ENCODE measurements at regions not wholly inside any gene's neighbourhood (a gene's known extent, or its start where the extent isn't known, plus 50 kb on each side); places are given as distances from the start of the nearest gene placed in this dataset.

DNA sequence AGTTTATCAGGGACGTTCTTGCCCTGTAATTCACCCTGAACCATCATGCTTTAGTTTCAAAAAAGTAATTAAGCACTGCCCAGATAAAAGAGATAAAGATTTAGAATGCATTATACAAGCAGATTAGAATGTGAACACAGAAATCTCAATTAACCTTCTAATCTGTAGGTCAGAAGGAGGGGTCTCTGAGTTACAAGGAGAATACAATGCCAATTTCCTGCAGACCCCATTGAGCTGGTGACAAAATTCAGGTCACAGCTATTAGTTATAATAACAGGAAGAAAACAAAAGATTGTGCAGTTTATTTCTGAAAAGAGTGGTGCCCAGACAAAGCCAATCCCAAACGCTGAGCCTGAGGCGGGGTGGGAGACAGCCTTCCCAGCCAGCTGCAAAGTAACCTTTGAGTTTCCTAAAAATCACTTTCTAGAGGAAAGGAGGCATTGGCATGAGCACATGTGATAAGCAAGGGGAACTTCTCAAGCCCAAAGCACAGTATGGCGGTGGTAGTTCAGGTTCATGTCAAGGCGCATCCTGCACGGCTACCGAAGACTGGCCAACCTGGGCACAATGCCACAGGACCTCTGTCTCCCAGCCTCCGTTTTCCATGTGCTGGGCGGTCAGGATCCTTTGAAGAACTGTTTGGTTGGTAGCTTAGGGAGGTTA, 192.5 kb downstream of the TTLL2 start:
- FAIRE-seq: no peak
- TF ChIP-seq TAF1 (IDR thresholded peaks at IDR 0.05; ENCODE audit: low read depth, low read length) (no peak), PAX5 (IDR thresholded peaks at IDR 0.05; ENCODE audit: insufficient read depth, low read length, severe bottlenecking) (no peak), POU2F2 (IDR thresholded peaks at IDR 0.05; ENCODE audit: low read depth, low read length) (no peak), SPI1 (IDR thresholded peaks at IDR 0.05; ENCODE audit: low read depth, low read length) (no peak), POLR2AphosphoS5 (IDR thresholded peaks at IDR 0.05; ENCODE audit: low read depth, low read length) (no peak), POLR2A (IDR thresholded peaks at IDR 0.05; ENCODE audit: low read depth, low read length) (no peak)
- no peak for DNase-seq (ENCODE audit: insufficient read length, low spot score)

DNA sequence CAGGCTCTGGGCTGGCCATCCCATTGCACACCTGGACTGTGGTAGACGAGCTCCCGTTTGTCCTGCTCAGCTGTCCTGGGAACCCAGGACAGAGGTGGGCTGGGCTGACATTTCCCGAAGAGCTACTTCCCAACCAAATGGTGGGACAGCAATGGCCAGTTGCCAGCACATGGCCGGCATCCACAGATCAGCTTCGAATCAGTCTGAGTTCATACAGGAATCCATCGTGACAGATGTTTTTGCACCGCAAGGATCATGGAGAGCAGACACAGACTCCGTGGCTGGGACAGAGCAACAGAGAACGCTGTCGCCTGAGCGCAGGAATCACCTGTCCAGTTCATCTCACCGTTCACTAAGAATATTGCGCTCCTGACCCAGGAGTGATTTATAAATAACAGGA, 198.5 kb downstream of the TTLL2 start:
- no peak for TF ChIP-seq POLR2A (IDR thresholded peaks at IDR 0.05; ENCODE audit: low read depth, low read length)
- no peak for TF ChIP-seq PAX5 (IDR thresholded peaks at IDR 0.05; ENCODE audit: insufficient read depth, low read length, severe bottlenecking)
- no peak for TF ChIP-seq TAF1 (IDR thresholded peaks at IDR 0.05; ENCODE audit: low read depth, low read length)
- no peak for TF ChIP-seq POLR2AphosphoS5 (IDR thresholded peaks at IDR 0.05; ENCODE audit: low read depth, low read length)
- no peak for TF ChIP-seq SPI1 (IDR thresholded peaks at IDR 0.05; ENCODE audit: low read depth, low read length)
- TF ChIP-seq POU2F2 (IDR thresholded peaks at IDR 0.05; ENCODE audit: low read depth, low read length): no peak
- no peak for DNase-seq (ENCODE audit: insufficient read length, low spot score)
- no peak for FAIRE-seq

DNA sequence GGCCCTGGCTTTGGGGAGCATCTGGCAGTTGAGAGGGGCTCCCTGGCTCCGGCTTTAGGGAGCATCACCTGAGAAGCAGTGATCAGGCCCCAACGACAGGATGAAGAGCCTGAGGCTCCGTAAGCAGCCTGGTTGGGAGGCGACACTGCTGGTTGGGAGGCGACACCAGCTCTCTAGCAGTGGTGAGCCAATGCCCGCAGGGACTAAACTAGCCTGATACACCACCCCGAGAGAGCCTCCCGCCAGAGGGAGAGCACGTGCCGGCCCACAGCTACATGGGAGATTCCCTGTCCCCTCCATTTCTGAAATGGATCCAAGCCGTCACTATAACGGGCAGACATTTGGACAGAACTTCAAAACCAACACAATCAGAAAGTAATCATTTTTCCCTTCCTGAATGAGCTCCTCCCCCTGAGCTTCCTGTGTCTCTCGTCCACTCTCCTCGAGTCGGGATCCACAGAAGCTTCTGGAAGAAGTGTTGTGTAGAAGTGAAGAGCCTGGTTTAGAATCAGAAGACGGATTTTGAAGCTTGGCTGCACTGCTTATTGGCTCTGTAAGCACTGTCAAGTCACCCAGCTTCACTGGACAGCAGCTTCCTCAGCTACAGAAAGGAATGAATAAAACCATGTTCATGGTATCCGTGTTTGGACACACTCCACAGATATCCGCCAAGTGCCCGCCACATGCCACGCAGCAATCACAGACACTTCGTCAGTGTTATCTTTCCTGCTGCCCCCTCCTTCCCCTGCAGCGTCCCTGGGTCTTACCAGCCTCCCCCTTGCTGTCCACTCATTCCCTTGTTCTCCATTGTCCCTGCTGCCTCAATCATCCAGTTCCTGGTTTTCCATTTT, 199.6 kb downstream of the TTLL2 start:
- FAIRE-seq: no peak
- no peak for DNase-seq (ENCODE audit: insufficient read length, low spot score)
- TF ChIP-seq POLR2A (IDR thresholded peaks at IDR 0.05; ENCODE audit: low read depth, low read length): no peak
- TF ChIP-seq TAF1 (IDR thresholded peaks at IDR 0.05; ENCODE audit: low read depth, low read length): no peak
- no peak for TF ChIP-seq POU2F2 (IDR thresholded peaks at IDR 0.05; ENCODE audit: low read depth, low read length)
- no peak for TF ChIP-seq SPI1 (IDR thresholded peaks at IDR 0.05; ENCODE audit: low read depth, low read length)
- no peak for TF ChIP-seq PAX5 (IDR thresholded peaks at IDR 0.05; ENCODE audit: insufficient read depth, low read length, severe bottlenecking)
- TF ChIP-seq POLR2AphosphoS5 (IDR thresholded peaks at IDR 0.05; ENCODE audit: low read depth, low read length): no peak

- FAIRE-seq: no peak
- TF ChIP-seq SPI1 (IDR thresholded peaks at IDR 0.05; ENCODE audit: low read depth, low read length) (no peak), TAF1 (IDR thresholded peaks at IDR 0.05; ENCODE audit: low read depth, low read length) (no peak), POLR2A (IDR thresholded peaks at IDR 0.05; ENCODE audit: low read depth, low read length) (no peak), POLR2AphosphoS5 (IDR thresholded peaks at IDR 0.05; ENCODE audit: low read depth, low read length) (no peak), POU2F2 (IDR thresholded peaks at IDR 0.05; ENCODE audit: low read depth, low read length) (no peak), PAX5 (IDR thresholded peaks at IDR 0.05; ENCODE audit: insufficient read depth, low read length, severe bottlenecking) (no peak)
- DNase-seq (ENCODE audit: insufficient read length, low spot score): no peak
These were observed 200.9 kb downstream of the TTLL2 start for GRCh38 chr6:167525774-167526173.

DNA sequence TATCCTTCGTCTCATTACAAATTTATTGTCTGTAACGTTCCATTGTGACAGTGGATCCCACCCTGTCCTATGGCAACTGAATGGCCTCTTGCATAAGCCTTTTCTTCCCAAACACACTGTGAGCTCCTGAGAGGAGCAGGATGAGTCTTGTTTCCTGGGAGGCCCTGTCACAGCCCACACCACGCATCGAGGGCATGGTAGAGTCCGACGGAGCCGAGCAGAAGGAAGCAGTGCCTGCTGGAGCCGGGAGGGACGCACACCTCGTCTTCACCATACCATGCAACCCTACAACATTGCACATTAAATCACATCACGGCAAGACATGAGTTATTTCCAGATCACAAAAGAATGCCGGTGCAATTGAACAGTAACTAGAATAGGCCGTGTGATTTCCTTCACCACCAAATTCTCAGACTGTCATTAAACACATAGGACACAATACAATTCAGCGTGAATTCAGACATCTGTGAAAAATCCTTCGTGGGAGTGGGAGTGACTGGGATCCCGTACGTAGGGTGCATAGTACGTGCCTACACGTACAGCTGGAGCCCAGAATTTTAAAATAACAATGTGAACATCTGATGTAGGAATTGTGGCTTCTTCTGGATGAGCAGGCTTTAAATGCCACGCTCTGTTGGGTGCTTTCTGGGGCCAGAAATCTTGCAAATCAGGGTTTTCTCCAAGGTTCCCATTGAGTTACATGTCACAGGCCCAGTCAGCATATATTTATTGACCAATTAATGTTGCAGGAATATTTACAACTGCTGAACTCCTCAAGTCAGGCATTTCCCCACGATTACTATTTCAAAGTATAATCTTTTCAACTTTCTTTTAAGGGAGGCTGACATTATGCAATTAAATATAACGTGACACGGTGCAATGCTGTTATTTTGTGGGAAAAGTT, 201.8 kb downstream of the TTLL2 start:
- DNase-seq (ENCODE audit: insufficient read length, low spot score): no peak
- TF ChIP-seq PAX5 (IDR thresholded peaks at IDR 0.05; ENCODE audit: insufficient read depth, low read length, severe bottlenecking): no peak
- no peak for TF ChIP-seq POU2F2 (IDR thresholded peaks at IDR 0.05; ENCODE audit: low read depth, low read length)
- no peak for TF ChIP-seq TAF1 (IDR thresholded peaks at IDR 0.05; ENCODE audit: low read depth, low read length)
- no peak for TF ChIP-seq POLR2A (IDR thresholded peaks at IDR 0.05; ENCODE audit: low read depth, low read length)
- no peak for TF ChIP-seq SPI1 (IDR thresholded peaks at IDR 0.05; ENCODE audit: low read depth, low read length)
- no peak for TF ChIP-seq POLR2AphosphoS5 (IDR thresholded peaks at IDR 0.05; ENCODE audit: low read depth, low read length)

GRCh38 chr6:167528239-167528638, 203.4 kb downstream of the TTLL2 start:
- TF ChIP-seq SPI1 (IDR thresholded peaks at IDR 0.05; ENCODE audit: low read depth, low read length) (no peak), POU2F2 (IDR thresholded peaks at IDR 0.05; ENCODE audit: low read depth, low read length) (no peak), PAX5 (IDR thresholded peaks at IDR 0.05; ENCODE audit: insufficient read depth, low read length, severe bottlenecking) (no peak), POLR2AphosphoS5 (IDR thresholded peaks at IDR 0.05; ENCODE audit: low read depth, low read length) (no peak), TAF1 (IDR thresholded peaks at IDR 0.05; ENCODE audit: low read depth, low read length) (no peak), POLR2A (IDR thresholded peaks at IDR 0.05; ENCODE audit: low read depth, low read length) (no peak)
- DNase-seq (ENCODE audit: insufficient read length, low spot score) (no peak), FAIRE-seq (no peak)

More for the DNA sequence above, 201.8 kb downstream of the TTLL2 start:
- no peak for FAIRE-seq

GRCh38 chr6:167528976-167529375, 204.1 kb downstream of the TTLL2 start:
- TF ChIP-seq TAF1 (IDR thresholded peaks at IDR 0.05; ENCODE audit: low read depth, low read length) (no peak), POLR2AphosphoS5 (IDR thresholded peaks at IDR 0.05; ENCODE audit: low read depth, low read length) (no peak), PAX5 (IDR thresholded peaks at IDR 0.05; ENCODE audit: insufficient read depth, low read length, severe bottlenecking) (no peak), POLR2A (IDR thresholded peaks at IDR 0.05; ENCODE audit: low read depth, low read length) (no peak), SPI1 (IDR thresholded peaks at IDR 0.05; ENCODE audit: low read depth, low read length) (no peak), POU2F2 (IDR thresholded peaks at IDR 0.05; ENCODE audit: low read depth, low read length) (no peak)
- FAIRE-seq (no peak), DNase-seq (ENCODE audit: insufficient read length, low spot score) (no peak)

GRCh38 chr6:167529444-167530335, 204.8 kb downstream of the TTLL2 start:
- TF ChIP-seq SPI1 (IDR thresholded peaks at IDR 0.05; ENCODE audit: low read depth, low read length) (no peak), TAF1 (IDR thresholded peaks at IDR 0.05; ENCODE audit: low read depth, low read length) (no peak), POLR2A (IDR thresholded peaks at IDR 0.05; ENCODE audit: low read depth, low read length) (no peak), POU2F2 (IDR thresholded peaks at IDR 0.05; ENCODE audit: low read depth, low read length) (no peak), PAX5 (IDR thresholded peaks at IDR 0.05; ENCODE audit: insufficient read depth, low read length, severe bottlenecking) (no peak), POLR2AphosphoS5 (IDR thresholded peaks at IDR 0.05; ENCODE audit: low read depth, low read length) (no peak)
- no peak for FAIRE-seq
- no peak for DNase-seq (ENCODE audit: insufficient read length, low spot score)
